ENCODE measurements at regions not wholly inside any gene's neighbourhood (a gene's known extent, or its start where the extent isn't known, plus 50 kb on each side); places are given as distances from the start of the nearest gene placed in this dataset.

DNA sequence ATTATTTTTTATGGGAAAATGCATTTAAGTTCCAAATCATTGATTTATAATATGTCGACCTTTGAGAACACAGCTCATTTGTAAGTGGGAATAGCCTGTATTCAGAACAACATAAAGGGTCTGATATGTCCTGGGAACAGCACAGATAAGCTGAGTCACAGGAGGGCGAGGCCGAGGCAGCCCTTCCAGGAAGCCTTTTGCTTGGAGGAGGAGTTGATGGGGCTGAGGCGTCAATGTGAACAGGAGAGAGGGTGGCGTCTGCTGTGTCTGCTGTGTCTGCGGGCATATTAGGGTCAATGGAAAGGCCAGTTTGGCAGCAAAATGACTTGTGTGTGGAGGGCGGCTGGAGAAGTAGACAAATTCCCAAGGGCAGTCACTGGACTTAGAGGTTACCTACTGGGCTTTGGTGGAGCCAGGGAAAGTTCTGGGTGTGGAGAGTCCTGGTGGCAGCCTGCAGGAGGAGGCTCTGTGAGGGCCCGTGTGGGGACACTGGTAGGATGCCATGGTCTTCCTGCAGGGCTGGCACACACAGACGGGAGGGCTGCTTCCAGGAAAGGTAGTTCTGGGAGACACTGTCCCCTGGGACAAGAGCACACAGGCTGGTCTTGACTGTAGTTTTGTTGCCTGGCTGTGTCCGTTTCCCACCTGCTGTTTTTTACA, 128.1 kb downstream of the GLI2 start:
- TF ChIP-seq, protein P1, sequence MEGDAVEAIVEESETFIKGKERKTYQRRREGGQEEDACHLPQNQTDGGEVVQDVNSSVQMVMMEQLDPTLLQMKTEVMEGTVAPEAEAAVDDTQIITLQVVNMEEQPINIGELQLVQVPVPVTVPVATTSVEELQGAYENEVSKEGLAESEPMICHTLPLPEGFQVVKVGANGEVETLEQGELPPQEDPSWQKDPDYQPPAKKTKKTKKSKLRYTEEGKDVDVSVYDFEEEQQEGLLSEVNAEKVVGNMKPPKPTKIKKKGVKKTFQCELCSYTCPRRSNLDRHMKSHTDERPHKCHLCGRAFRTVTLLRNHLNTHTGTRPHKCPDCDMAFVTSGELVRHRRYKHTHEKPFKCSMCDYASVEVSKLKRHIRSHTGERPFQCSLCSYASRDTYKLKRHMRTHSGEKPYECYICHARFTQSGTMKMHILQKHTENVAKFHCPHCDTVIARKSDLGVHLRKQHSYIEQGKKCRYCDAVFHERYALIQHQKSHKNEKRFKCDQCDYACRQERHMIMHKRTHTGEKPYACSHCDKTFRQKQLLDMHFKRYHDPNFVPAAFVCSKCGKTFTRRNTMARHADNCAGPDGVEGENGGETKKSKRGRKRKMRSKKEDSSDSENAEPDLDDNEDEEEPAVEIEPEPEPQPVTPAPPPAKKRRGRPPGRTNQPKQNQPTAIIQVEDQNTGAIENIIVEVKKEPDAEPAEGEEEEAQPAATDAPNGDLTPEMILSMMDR (conservative IDR thresholded peaks at IDR 0.05 in 1 of 2, IDR thresholded peaks at IDR 0.05 in 1 of 2; ENCODE audit: extremely low read depth in 1 of 2, insufficient read depth in 1 of 2, low read depth in 1 of 2, low read length in 2 of 2) = no peak
- TF ChIP-seq EZH2 (IDR thresholded peaks at IDR 0.05; ENCODE audit: borderline replicate concordance, low read length) = no peak

Measured in mammary epithelial cell (primary cell).